ENCODE measurements at regions not wholly inside any gene's neighbourhood (a gene's known extent, or its start where the extent isn't known, plus 50 kb on each side); places are given as distances from the start of the nearest gene placed in this dataset.

- no peak overlapping the region for H3K4me3 ChIP-seq (ENCODE audit: low read depth, low read length)
- TF ChIP-seq MYC (IDR thresholded peaks at IDR 0.05; ENCODE audit: low read depth, low read length): no peak
- TF ChIP-seq CTCF (IDR thresholded peaks at IDR 0.05; ENCODE audit: low read depth, low read length): no peak
- no peak for TF ChIP-seq MAX (IDR thresholded peaks at IDR 0.05; ENCODE audit: low read depth, low read length)
- no peak for TF ChIP-seq POLR2A (IDR thresholded peaks at IDR 0.05; ENCODE audit: extremely low read depth, insufficient read length)
- DNase-seq (ENCODE audit: low read depth): no peak
These were observed 93.9 kb downstream of the DYRK2 start for GRCh38 chr12:67742461-67742860.

- DNase-seq (ENCODE audit: low read depth): no peak
- H3K4me3 ChIP-seq (ENCODE audit: low read depth, low read length): no peak overlapping the region
- TF ChIP-seq MAX (IDR thresholded peaks at IDR 0.05; ENCODE audit: low read depth, low read length): no peak
- no peak for TF ChIP-seq CTCF (IDR thresholded peaks at IDR 0.05; ENCODE audit: low read depth, low read length)
- TF ChIP-seq POLR2A (IDR thresholded peaks at IDR 0.05; ENCODE audit: extremely low read depth, insufficient read length): no peak
- no peak for TF ChIP-seq MYC (IDR thresholded peaks at IDR 0.05; ENCODE audit: low read depth, low read length)
These were observed 99.6 kb downstream of the DYRK2 start for GRCh38 chr12:67747869-67748742.

- DNase-seq (ENCODE audit: low read depth): no peak
- no peak overlapping the region for H3K4me3 ChIP-seq (ENCODE audit: low read depth, low read length)
- TF ChIP-seq MYC (IDR thresholded peaks at IDR 0.05; ENCODE audit: low read depth, low read length) (no peak), MAX (IDR thresholded peaks at IDR 0.05; ENCODE audit: low read depth, low read length) (no peak)
These were observed 100.1 kb downstream of the DYRK2 start for GRCh38 chr12:67748743-67749040.

GRCh38 chr12:67750513-67751183 lies 102.1 kb downstream of the DYRK2 start:
- no peak overlapping the region for H3K4me3 ChIP-seq (ENCODE audit: low read depth, low read length)
- no peak for TF ChIP-seq CTCF (IDR thresholded peaks at IDR 0.05; ENCODE audit: low read depth, low read length)
- TF ChIP-seq MYC (IDR thresholded peaks at IDR 0.05; ENCODE audit: low read depth, low read length): no peak
- TF ChIP-seq POLR2A (IDR thresholded peaks at IDR 0.05; ENCODE audit: extremely low read depth, insufficient read length): no peak
- TF ChIP-seq MAX (IDR thresholded peaks at IDR 0.05; ENCODE audit: low read depth, low read length): no peak
- no peak for DNase-seq (ENCODE audit: low read depth)

GRCh38 chr12:67751381-67751928 lies 102.9 kb downstream of the DYRK2 start:
- TF ChIP-seq POLR2A (IDR thresholded peaks at IDR 0.05; ENCODE audit: extremely low read depth, insufficient read length) (no peak), MYC (IDR thresholded peaks at IDR 0.05; ENCODE audit: low read depth, low read length) (no peak), MAX (IDR thresholded peaks at IDR 0.05; ENCODE audit: low read depth, low read length) (no peak)
- H3K4me3 ChIP-seq (ENCODE audit: low read depth, low read length): no peak overlapping the region
- no peak for DNase-seq (ENCODE audit: low read depth)

GRCh38 chr12:67752226-67752732 lies 103.7 kb downstream of the DYRK2 start:
- no peak for TF ChIP-seq POLR2A (IDR thresholded peaks at IDR 0.05; ENCODE audit: extremely low read depth, insufficient read length)
- TF ChIP-seq CTCF (IDR thresholded peaks at IDR 0.05; ENCODE audit: low read depth, low read length): no peak
- no peak for TF ChIP-seq MAX (IDR thresholded peaks at IDR 0.05; ENCODE audit: low read depth, low read length)
- no peak for TF ChIP-seq MYC (IDR thresholded peaks at IDR 0.05; ENCODE audit: low read depth, low read length)

More at GRCh38 chr12:67752226-67752732, 103.7 kb downstream of the DYRK2 start:
- H3K4me3 ChIP-seq (ENCODE audit: low read depth, low read length): no peak overlapping the region
- DNase-seq (ENCODE audit: low read depth): no peak

Measured in NB4 (cell line).